ENCODE measurements at regions not wholly inside any gene's neighbourhood (a gene's known extent, or its start where the extent isn't known, plus 50 kb on each side); places are given as distances from the start of the nearest gene placed in this dataset.
"Not testable (repeated sequence)": the region's sequence is repeated elsewhere in the genome, so short reads cannot be mapped to it uniquely, and the experiment has no call there.

DNA sequence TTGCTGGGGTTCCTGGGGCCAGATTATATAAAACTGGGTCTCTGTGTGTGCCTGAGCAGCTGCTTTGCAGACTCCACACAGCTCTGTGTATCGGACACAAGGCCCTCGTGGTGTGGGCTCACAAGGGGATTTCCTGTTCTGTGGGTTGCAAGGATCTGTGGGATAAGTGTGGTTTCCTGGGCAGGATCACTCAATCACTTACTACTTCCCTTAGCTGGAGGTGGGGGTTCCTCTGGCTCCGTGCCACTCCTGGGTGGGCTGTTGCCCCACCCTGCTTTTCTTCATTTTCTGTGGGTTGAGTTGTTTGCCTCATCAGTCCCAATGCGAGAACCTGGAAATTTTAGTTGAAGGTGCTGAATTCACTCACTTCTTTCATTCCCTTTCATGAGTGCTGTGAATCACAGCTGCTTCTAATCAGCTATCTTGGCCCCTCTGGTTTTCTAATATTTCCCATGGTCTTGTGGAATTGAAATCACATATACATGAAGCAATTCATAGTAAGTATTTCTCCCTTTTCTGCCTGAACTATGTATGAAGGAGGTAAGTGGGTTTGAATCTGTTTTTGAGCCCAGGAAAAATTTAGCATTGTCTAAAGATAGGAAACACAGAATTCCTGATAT, 196.3 kb downstream of the DCDC2C start:
- Mint-ChIP-seq H3K27ac (no peak overlapping the region), H3K36me3 (no peaks in the 10 kb centered on the region), H3K4me3 (no peak overlapping the region), H3K9me3 (peaks cover 2% of the 10 kb centered on the region), H3K27me3 (peaks cover 3% of the 10 kb centered on the region), H3K4me1 (ENCODE audit: low read depth) (no peaks in the 10 kb centered on the region)
- CTCF ChIA-PET = no interaction called here
- POLR2A ChIA-PET = no interaction called here
- intact Hi-C loops (cut with micrococcal nuclease) = no loop called here
- DNase-seq = no peak

DNA sequence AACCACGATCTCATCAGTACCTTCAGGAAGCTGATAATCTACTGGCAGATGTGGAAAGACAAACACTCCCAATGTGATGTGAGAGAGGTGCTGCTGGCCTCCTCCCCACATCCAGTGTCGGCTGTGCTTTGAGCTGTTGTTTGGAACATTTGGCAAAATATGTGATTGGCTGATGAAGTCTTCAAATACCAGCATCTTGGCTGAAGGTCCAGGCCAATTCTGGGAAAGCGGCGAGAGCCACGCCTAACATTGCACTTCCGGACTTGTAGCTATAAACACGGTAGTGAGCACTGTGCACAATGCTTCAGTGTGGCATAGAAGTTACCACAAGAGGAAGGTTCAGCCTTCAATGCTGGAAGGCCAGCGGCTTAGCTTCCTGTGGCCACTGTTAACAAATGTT, 198.8 kb downstream of the DCDC2C start:
- Mint-ChIP-seq H3K27me3 (peaks cover 3% of the 10 kb centered on the region), H3K4me1 (ENCODE audit: low read depth) (no peaks in the 10 kb centered on the region), H3K27ac (no peak overlapping the region), H3K9me3 (peaks cover 2% of the 10 kb centered on the region), H3K36me3 (no peaks in the 10 kb centered on the region), H3K4me3 (no peak overlapping the region)
- POLR2A ChIA-PET = no interaction called here
- DNase-seq = no peak
- intact Hi-C loops (cut with micrococcal nuclease) = no loop called here
- CTCF ChIA-PET = no interaction called here

DNA sequence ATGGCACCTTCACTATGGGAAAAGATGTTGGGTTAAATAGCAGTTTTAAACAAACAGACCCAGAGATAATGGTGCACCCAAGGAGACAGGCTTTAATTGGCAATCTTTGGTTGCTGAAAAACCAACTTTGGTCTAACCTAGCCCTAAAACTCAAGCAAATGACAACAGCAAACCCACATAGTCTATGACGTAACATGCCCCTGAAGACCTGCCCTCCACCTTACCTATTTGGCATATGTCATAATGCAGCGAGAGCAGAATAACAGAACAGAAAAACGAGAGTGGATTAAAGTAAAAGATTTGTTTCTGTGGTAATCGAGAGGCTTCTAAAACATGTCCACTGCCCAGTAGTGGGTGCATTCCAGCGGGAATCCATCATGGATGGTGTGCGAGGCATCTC, 200.7 kb downstream of the DCDC2C start:
- H3K9me3 Mint-ChIP-seq = peaks cover 10% of the 10 kb centered on the region
- no peak overlapping the region for H3K4me3 Mint-ChIP-seq
- intact Hi-C loops (cut with micrococcal nuclease) = no loop called here
- POLR2A ChIA-PET = no interaction called here
- peaks cover 3% of the 10 kb centered on the region for H3K27me3 Mint-ChIP-seq
- H3K36me3 Mint-ChIP-seq = no peaks in the 10 kb centered on the region
- H3K4me1 Mint-ChIP-seq (ENCODE audit: low read depth) = no peaks in the 10 kb centered on the region
- no peak for DNase-seq
- CTCF ChIA-PET = no interaction called here
- no peak overlapping the region for H3K27ac Mint-ChIP-seq

DNA sequence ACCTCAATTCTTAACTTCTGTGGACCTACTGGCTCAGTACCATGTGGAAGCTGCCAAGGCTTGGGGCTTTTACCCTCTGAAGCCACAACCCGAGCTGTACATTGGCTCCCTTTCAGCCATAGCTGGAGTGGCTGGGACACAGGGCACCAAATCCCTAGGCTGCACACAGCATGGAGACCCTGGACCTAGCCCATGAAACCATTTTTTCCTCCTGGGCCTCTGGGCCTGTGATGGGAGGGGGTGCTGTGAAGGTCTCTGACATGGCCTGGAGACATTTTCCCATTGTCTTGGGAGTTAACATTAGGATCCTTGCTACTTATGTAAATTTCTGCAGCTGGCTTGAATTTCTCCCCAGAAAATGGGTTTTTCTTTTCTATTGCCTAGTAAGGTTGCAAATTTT, 205.1 kb downstream of the DCDC2C start:
- H3K4me3 Mint-ChIP-seq; POLR2A ChIA-PET; DNase-seq; H3K27me3 Mint-ChIP-seq; H3K27ac Mint-ChIP-seq; H3K4me1 Mint-ChIP-seq (ENCODE audit: low read depth); CTCF ChIA-PET; intact Hi-C loops (cut with micrococcal nuclease); H3K36me3 Mint-ChIP-seq: not testable (repeated sequence)
- peaks cover 16% of the 10 kb centered on the region for H3K9me3 Mint-ChIP-seq

DNA sequence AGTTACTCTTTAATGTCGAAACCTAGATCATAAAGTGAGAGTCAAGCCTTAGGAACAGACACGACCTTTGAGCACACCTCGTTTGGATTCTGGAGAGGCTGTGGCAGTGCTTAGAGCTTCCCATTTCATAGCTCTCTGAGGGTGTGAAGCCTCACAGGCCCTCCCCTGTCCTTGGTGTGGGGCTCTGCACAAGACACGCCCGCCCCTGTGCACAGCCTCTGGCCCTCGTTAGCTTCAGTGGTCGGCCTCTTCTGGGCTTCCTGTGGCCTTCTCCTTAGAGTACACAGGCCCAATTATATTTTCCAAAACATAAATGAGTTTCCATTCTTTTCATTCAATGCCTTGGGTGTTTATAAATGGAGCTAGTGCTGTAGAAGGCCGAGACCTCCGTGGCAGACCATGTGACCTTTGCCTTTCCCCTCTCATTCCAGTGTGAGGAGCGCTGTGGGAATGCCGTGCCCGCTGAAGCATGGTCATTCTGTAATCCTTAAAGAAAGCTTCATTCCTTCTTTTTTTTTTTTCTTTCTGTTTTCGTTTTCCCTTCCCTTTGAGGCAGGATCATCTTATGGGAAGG, 208.6 kb downstream of the DCDC2C start:
- Mint-ChIP-seq H3K9me3 (peaks cover 16% of the 10 kb centered on the region), H3K27me3 (no peaks in the 10 kb centered on the region), H3K4me1 (ENCODE audit: low read depth) (no peaks in the 10 kb centered on the region), H3K4me3 (no peak overlapping the region), H3K36me3 (no peaks in the 10 kb centered on the region), H3K27ac (no peak overlapping the region)
- no peak for DNase-seq
- CTCF ChIA-PET = no interaction called here
- intact Hi-C loops (cut with micrococcal nuclease) = no loop called here
- POLR2A ChIA-PET = no interaction called here

DNA sequence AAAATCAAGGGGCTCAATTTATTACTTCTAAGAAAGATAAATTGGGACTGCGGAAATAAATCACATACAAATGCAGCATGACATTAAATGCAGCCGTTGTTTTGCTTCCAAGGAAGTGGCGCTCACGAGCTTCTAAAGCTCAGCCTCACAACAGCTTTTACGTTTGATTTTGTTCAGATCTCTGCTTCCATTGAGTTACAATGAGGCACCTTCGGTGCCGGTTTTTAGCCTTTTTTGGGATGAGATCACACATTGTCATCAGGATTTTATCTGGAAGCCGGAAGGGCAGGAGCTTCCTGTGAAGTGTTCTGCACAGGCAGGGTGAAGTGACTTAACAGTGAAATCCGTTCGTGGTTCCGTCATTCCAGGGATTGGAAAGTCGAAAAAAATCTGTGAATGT, 209.8 kb downstream of the DCDC2C start:
- H3K27me3 Mint-ChIP-seq = no peaks in the 10 kb centered on the region
- no peaks in the 10 kb centered on the region for H3K36me3 Mint-ChIP-seq
- H3K27ac Mint-ChIP-seq = no peak overlapping the region
- ChIA-PET CTCF (no interaction called here), POLR2A (no interaction called here)
- intact Hi-C loops (cut with micrococcal nuclease) = no loop called here
- no peaks in the 10 kb centered on the region for H3K4me1 Mint-ChIP-seq (ENCODE audit: low read depth)
- peaks cover 14% of the 10 kb centered on the region for H3K9me3 Mint-ChIP-seq
- no peak for DNase-seq
- no peak overlapping the region for H3K4me3 Mint-ChIP-seq

DNA sequence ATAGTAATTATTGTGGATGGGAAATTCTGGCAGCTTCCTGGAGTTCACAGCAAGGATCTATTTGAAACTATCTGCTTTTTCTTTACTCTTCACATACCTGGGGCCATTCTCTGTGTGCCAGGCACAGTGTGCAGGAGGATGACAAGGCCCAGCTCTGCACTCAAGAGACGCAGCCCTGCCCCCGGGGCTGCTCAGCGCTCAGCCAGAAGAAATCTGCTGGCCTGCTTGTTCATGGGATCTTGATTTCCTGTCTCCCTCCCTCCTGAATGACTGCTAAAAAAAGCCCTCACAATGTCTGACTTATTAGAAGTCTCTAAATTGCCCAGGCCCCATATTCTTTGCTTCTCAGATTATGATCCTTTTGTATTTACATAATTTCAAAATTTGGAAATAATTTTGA, 210.9 kb downstream of the DCDC2C start:
- CTCF ChIA-PET = no interaction called here
- intact Hi-C loops (cut with micrococcal nuclease) = no loop called here
- no peaks in the 10 kb centered on the region for H3K36me3 Mint-ChIP-seq
- H3K27me3 Mint-ChIP-seq = no peaks in the 10 kb centered on the region
- DNase-seq = no peak
- peaks cover 4% of the 10 kb centered on the region for H3K9me3 Mint-ChIP-seq
- H3K4me3 Mint-ChIP-seq = no peak overlapping the region
- POLR2A ChIA-PET = no interaction called here
- H3K27ac Mint-ChIP-seq = no peak overlapping the region
- no peaks in the 10 kb centered on the region for H3K4me1 Mint-ChIP-seq (ENCODE audit: low read depth)

DNA sequence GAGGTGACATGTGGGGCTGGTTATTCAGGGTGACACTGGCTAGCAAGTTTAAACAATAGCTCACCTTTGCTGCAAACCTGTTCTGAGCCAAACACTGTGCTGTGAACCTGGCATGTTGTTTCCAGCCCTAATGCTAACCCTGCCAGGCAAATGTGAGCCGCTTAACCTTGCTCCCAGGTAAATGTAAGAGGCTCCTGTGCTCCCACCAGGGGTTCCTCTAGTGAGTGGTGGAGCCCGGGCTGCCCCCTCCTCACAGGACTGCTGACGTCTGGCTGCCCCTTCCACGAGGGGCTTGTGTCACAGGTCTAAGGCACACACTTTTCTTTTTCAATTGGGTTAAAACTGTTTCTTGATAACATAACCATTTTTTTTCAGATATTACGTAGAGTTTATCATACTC, 223.7 kb downstream of the DCDC2C start:
- no peak overlapping the region for H3K27ac Mint-ChIP-seq
- peaks cover 9% of the 10 kb centered on the region for H3K9me3 Mint-ChIP-seq
- intact Hi-C loops (cut with micrococcal nuclease) = no loop called here
- ChIA-PET CTCF (no interaction called here), POLR2A (no interaction called here)
- no peaks in the 10 kb centered on the region for H3K27me3 Mint-ChIP-seq
- H3K36me3 Mint-ChIP-seq = no peaks in the 10 kb centered on the region
- H3K4me3 Mint-ChIP-seq = no peak overlapping the region
- DNase-seq = no peak
- no peaks in the 10 kb centered on the region for H3K4me1 Mint-ChIP-seq (ENCODE audit: low read depth)

DNA sequence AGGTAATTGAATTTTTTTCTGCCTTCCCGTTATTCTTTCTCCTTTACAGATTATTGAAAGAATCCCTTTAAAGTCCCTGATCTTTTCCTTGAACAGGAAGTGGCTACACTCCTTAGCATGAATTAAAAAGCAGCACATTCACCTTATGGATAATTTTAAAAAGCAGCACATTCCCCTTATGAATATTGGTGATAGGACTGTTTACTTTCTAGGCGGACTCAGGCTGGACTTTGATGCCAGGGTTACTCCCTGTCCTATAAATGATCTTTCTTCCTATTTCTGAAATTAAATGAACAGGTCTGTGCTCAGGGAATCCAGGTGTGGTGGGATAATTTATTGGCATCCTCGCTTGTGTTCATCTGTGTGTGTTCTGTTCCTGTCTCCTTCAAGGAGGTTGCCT, 226.0 kb downstream of the DCDC2C start:
- ChIA-PET CTCF (no interaction called here), POLR2A (no interaction called here)
- Mint-ChIP-seq H3K27ac (no peak overlapping the region), H3K4me1 (ENCODE audit: low read depth) (no peaks in the 10 kb centered on the region), H3K4me3 (no peak overlapping the region), H3K36me3 (no peaks in the 10 kb centered on the region), H3K9me3 (peaks cover 24% of the 10 kb centered on the region), H3K27me3 (no peaks in the 10 kb centered on the region)
- DNase-seq = no peak
- intact Hi-C loops (cut with micrococcal nuclease) = no loop called here

DNA sequence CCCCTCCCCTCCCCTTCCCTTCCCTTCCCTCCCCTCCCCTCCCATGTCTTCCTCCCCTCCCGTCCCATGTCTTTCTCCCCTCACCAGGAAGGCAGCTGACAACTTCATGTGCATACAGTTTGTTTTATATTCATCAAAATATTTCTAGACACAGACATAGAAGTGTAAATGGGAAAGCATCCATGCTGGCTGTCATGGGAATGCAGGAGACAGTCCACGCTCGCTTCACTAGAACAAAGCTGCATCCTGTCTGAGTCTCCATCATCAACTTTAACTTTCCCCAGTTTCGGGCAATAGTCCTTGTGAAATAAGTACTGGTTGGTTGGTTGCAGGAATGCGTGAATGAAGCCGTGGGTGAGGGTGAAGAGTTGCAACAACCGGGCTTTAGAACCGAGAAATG, 226.9 kb downstream of the DCDC2C start:
- POLR2A ChIA-PET = no interaction called here
- Mint-ChIP-seq H3K4me3 (no peak overlapping the region), H3K27ac (no peak overlapping the region), H3K4me1 (ENCODE audit: low read depth) (no peaks in the 10 kb centered on the region), H3K36me3 (no peaks in the 10 kb centered on the region), H3K9me3 (peaks cover 24% of the 10 kb centered on the region), H3K27me3 (no peaks in the 10 kb centered on the region)
- intact Hi-C loops (cut with micrococcal nuclease) = no loop called here
- CTCF ChIA-PET = no interaction called here
- no peak for DNase-seq

DNA sequence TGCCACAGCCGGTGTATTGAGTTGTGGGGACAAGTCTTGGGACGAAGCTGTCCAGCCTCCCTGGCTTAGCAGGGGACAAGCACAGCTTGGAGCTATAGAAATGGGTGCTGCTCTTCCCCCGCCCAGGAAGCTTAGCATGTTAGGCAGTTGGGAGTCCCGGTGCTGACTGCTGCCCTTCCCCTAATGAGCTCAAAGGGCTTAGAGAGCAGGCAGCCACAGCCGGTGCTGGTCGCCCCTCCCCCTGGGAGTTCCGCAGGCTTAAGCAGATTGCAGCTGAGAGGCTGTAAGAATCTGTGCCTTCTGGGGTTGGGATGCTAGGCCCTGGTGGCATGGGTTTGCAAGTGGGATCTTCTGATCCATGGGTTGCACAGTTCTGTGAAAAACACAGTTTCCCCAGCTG, 237.3 kb downstream of the DCDC2C start:
- DNase-seq = no peak
- POLR2A ChIA-PET = no interaction called here
- CTCF ChIA-PET = no interaction called here
- no peak overlapping the region for H3K27ac Mint-ChIP-seq
- H3K4me1 Mint-ChIP-seq (ENCODE audit: low read depth) = no peaks in the 10 kb centered on the region
- H3K4me3 Mint-ChIP-seq = no peak overlapping the region
- H3K27me3 Mint-ChIP-seq = no peaks in the 10 kb centered on the region
- no peaks in the 10 kb centered on the region for H3K36me3 Mint-ChIP-seq
- intact Hi-C loops (cut with micrococcal nuclease) = no loop called here
- peaks cover 12% of the 10 kb centered on the region for H3K9me3 Mint-ChIP-seq

DNA sequence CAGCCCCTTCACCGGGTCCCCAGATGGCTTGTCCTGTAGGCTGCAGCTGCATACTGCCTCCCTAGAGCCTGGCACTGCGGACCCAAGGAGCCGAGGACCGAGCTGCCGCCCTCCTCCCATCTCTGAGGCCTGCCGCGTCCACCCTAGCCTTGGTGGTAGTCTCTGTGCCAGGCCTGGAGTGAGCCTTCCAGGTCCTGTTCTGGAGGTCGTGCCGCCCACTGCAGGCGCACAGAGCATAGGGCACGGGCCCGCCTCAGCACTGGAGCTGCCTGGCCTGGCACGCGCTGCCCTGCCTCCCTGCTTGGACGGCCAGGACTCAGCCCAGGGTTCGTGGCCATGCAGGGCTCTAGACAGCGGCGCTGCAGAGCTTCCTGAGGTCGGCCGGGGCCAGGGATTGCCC, 239.5 kb downstream of the DCDC2C start:
- POLR2A ChIA-PET = no interaction called here
- no peak for DNase-seq
- H3K4me1 Mint-ChIP-seq (ENCODE audit: low read depth) = no peaks in the 10 kb centered on the region
- H3K27ac Mint-ChIP-seq = no peak overlapping the region
- no peaks in the 10 kb centered on the region for H3K27me3 Mint-ChIP-seq
- H3K9me3 Mint-ChIP-seq = peaks cover 6% of the 10 kb centered on the region
- CTCF ChIA-PET = no interaction called here
- H3K36me3 Mint-ChIP-seq = no peaks in the 10 kb centered on the region
- no peak overlapping the region for H3K4me3 Mint-ChIP-seq
- intact Hi-C loops (cut with micrococcal nuclease) = no loop called here

DNA sequence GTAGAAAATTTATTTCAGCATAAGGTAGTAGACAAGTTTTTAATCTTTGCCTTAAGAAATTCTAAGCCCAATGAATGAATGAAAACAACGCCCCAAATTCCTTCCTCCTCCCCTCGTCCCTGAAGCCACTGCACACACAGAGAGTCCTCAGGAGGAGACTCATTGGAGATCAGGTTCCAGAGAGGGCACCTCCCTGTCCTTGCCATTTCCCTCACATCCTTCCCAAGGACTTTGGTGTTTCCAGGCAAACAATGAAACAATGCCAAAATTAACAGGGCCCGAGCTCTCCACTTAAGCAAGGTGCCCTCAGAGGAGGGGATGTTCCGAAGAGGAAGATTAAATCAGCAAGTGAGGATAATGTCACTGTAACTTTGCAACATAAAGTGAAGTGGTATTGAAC, 240.7 kb downstream of the DCDC2C start:
- Mint-ChIP-seq H3K4me3 (no peak overlapping the region), H3K9me3 (peaks cover 2% of the 10 kb centered on the region), H3K27me3 (no peaks in the 10 kb centered on the region), H3K27ac (no peak overlapping the region), H3K4me1 (ENCODE audit: low read depth) (no peaks in the 10 kb centered on the region), H3K36me3 (no peaks in the 10 kb centered on the region)
- no peak for DNase-seq
- CTCF ChIA-PET = interaction anchor here (1.0 kb wide), 1 partner anchor 15 kb away, joined by 3 read pairs; no protein-coding TSS in a partner anchor
- intact Hi-C loops (cut with micrococcal nuclease) = no loop called here
- POLR2A ChIA-PET = no interaction called here

Data from activated CD4-positive, alpha-beta memory T cell treated with anti-CD3 and anti-CD28 coated beads for 36 hours (primary cell).